Duodenal mucosa (tissue), 2 donors: ENCODE measurements at regions not wholly inside any gene's neighbourhood (a gene's known extent, or its start where the extent isn't known, plus 50 kb on each side); places are given as distances from the start of the nearest gene placed in this dataset.
"Not testable (repeated sequence)": the region's sequence is repeated elsewhere in the genome, so short reads cannot be mapped to it uniquely, and the experiment has no call there.

Experiments
- H3K27ac ChIP-seq: one replicate; pipeline ENCODE4 v1.7.0; 2013; ENCODE audit warnings: low read depth, low read length
- H3K27me3 ChIP-seq, 2 donors: one replicate each; pipeline ENCODE4 v1.7.0; 2013; ENCODE audit warnings: low read length in 2 of 2, control low read depth in 1 of 2; ENCODE audit not compliant: insufficient read depth in 2 of 2, control insufficient read depth in 1 of 2
- H3K36me3 ChIP-seq, 2 donors: one replicate each; pipeline ENCODE4 v1.7.0; 2013; ENCODE audit warnings: low read length in 2 of 2, control low read depth in 1 of 2; ENCODE audit not compliant: insufficient read depth in 2 of 2, control insufficient read depth in 1 of 2
- H3K4me1 ChIP-seq, 2 donors: one replicate each; pipeline ENCODE4 v1.7.0; 2013; ENCODE audit warnings: low read length in 2 of 2, control low read depth in 1 of 2; ENCODE audit not compliant: insufficient read depth in 2 of 2, control insufficient read depth in 1 of 2
- H3K4me3 ChIP-seq, 2 donors: one replicate each; pipeline ENCODE4 v1.7.0; 2013; ENCODE audit warnings: low read length in 2 of 2, low read depth in 1 of 2
- H3K9ac ChIP-seq, 2 donors: one replicate each; pipeline ENCODE4 v1.7.0; 2013; ENCODE audit warnings: low read length in 2 of 2, low read depth in 1 of 2
- H3K9me3 ChIP-seq, 2 donors: one replicate each; pipeline ENCODE4 v1.7.0; 2013; ENCODE audit warnings: low read length in 2 of 2, control low read depth in 1 of 2; ENCODE audit not compliant: control insufficient read depth in 1 of 2

DNA sequence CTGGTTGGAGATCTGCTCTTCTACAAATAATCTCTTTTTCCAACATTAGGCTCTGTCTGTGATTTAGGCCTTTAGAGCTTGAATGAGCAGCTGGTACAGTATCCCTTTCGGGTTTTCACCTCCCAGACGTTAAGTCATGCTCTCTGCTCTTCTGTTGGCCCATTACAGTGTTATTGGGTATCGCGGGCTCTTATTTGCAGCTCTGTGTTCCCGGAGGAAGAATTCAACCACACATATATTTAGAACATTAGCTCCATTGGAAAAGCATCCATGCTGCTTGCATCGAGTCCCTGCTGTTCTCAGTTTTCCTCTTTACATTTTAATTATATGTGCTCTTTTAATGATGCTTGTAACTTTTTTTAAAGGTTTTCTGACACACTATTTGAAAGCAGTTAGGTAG is 278.0 kb upstream of the ADCY2 start:
- Histone ChIP-seq H3K36me3 (no peaks in the 10 kb centered on the region), H3K27me3 (no peaks in the 10 kb centered on the region), H3K27ac (no peak overlapping the region), H3K4me3 (no peak overlapping the region), H3K4me1 (no peaks in the 10 kb centered on the region), H3K9ac (no peak overlapping the region), H3K9me3 (peaks cover 0 to 2% of the 10 kb centered on the region in 2 donors)

DNA sequence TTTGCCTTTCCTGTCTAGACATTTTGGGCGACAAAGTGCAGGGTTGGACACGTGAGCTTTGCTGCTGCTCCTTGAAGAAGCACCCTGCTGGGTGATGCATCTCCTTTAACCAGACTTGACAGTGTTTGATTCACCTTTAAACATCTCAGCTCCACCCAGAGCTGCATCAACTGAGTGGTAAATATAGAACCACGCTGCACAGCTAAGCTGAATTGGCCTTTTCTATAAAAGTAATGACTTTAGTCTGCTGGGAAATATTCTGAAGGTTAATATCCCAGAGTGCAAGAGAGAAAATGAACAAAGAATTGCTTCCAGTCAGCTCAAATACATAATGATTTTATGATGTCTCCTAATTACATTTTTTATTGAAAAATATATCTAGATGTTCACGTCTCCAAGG is 264.3 kb upstream of the ADCY2 start:
- Histone ChIP-seq H3K4me3 (no peak overlapping the region), H3K27ac (no peak overlapping the region), H3K27me3 (no peaks in the 10 kb centered on the region), H3K9me3 (no peaks in the 10 kb centered on the region), H3K4me1 (no peaks in the 10 kb centered on the region), H3K9ac (no peak overlapping the region), H3K36me3 (no peaks in the 10 kb centered on the region)

DNA sequence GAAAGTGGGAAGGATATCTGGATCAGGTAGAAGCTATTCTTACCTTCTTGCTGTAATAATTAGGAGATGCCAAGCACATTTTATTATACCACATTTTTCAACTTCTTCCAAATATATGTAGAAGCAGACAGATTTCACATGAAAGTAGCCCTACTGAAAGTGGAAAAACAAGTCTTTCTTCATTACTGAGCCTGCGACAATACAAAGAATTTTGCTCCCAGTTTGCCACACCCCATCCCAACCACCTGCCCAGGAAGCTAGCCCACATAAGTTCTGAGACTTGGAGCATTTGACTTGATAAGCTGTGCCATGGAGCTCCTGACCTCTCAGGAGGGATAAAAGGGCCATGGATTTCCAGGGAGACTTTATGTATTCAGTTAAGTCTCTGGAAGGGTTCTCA is 249.1 kb upstream of the ADCY2 start:
- Histone ChIP-seq H3K9ac (no peak overlapping the region), H3K27ac (no peak overlapping the region), H3K9me3 (no peaks in the 10 kb centered on the region), H3K36me3 (no peaks in the 10 kb centered on the region), H3K4me3 (no peak overlapping the region), H3K4me1 (peaks cover 0 to 3% of the 10 kb centered on the region in 2 donors), H3K27me3 (no peaks in the 10 kb centered on the region)

DNA sequence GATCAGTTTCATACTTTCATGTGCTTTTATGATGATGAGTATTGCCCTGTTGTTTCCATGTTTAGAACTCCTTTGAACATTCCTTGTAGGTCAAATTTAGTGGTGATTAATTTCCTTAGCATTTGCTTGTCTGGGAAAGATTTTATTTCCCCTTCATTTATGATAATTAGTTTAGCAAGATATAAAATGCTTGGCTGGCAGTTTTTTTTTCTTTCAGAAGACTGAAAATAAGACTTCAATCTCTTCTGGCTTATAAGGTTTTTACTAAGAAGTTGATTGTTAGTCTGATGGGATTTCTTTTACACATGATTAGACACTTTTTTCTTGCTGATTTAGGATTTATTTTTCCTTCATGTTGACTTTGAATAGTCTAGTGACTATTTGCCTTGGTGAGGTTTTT is 238.9 kb upstream of the ADCY2 start:
- Histone ChIP-seq H3K36me3 (no peaks in the 10 kb centered on the region), H3K27ac (no peak overlapping the region), H3K4me1 (no peaks in the 10 kb centered on the region), H3K4me3 (no peak overlapping the region), H3K9me3 (peaks cover 0 to 15% of the 10 kb centered on the region in 2 donors), H3K9ac (no peak overlapping the region), H3K27me3 (no peaks in the 10 kb centered on the region)

DNA sequence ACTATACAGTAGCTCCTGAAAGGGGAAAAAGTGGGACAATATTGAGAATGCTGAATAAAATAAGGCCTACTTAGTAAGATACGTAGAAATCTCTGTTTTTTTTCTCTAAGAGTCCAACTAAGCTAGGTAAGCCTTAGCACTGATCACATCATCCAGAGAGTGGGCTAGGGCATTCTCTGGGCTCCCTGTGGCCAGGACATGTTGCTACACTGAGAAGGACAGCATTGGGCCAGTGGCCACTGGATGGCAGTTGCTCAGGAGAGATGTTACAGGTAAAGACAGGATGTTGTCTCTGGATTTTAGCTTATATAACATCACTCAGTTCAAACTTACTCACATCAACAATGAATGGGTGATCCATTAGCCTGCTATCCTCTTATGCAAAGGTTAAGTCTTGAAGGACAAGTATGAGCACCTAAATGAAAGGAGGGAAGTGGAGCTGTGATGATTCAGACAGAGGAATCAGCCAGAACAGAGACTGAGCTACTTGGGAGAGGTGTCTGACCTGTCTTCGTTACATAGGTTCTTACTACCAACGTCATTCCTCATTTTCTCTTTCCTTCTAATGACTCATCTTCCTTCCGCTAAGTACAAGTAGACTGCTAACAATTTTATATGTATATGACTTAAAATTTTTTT is 226.6 kb upstream of the ADCY2 start:
- H3K27me3 ChIP-seq = no peaks in the 10 kb centered on the region
- H3K9me3 ChIP-seq = no peaks in the 10 kb centered on the region
- H3K4me3 ChIP-seq = no peak overlapping the region
- no peaks in the 10 kb centered on the region for H3K36me3 ChIP-seq
- H3K4me1 ChIP-seq = no peaks in the 10 kb centered on the region
- no peak overlapping the region for H3K27ac ChIP-seq
- no peak overlapping the region for H3K9ac ChIP-seq

DNA sequence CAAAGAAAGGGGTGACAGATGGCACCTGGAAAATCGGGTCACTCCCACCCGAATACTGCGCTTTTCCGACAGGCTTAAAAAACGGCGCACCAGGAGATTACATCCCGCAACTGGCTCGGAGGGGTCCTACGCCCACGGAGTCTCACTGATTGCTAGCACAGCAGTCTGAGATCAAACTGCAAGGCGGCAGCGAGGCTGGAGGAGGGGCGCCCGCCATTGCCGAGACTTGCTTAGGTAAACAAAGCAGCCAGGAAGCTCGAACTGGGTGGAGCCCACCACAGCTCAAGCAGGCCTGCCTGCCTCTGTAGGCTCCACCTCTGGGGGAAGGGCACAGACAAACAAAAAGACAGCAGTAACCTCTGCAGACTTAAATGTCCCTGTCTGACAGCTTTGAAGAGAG is 225.2 kb upstream of the ADCY2 start:
- H3K36me3 ChIP-seq, H3K27ac ChIP-seq, H3K9ac ChIP-seq, H3K9me3 ChIP-seq, H3K4me1 ChIP-seq, H3K27me3 ChIP-seq, H3K4me3 ChIP-seq: not testable (repeated sequence)

DNA sequence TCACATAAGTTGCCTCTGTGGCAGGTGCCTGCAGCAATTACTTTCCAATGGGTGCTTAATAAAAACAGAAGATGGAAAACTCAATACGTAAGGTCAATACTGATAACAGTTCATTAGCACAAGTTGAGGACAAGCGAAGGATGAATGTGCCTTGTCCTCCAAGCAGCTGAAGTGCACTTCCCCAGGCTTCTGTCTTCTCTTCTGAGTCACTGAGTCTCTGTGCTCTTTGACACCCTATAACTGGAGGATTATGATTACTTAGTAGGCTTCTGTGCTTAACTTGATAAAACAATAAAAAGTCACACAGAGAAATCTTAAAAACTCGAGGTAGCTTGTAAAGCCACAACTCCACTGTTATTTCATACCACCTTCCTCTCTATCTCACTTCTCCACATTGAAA is 216.6 kb upstream of the ADCY2 start:
- H3K4me1 ChIP-seq = peaks cover 0 to 27% of the 10 kb centered on the region in 2 donors
- H3K36me3 ChIP-seq = no peaks in the 10 kb centered on the region
- H3K27ac ChIP-seq = no peak overlapping the region
- no peak overlapping the region for H3K9ac ChIP-seq
- H3K27me3 ChIP-seq = no peaks in the 10 kb centered on the region
- no peaks in the 10 kb centered on the region for H3K9me3 ChIP-seq
- no peak overlapping the region for H3K4me3 ChIP-seq

DNA sequence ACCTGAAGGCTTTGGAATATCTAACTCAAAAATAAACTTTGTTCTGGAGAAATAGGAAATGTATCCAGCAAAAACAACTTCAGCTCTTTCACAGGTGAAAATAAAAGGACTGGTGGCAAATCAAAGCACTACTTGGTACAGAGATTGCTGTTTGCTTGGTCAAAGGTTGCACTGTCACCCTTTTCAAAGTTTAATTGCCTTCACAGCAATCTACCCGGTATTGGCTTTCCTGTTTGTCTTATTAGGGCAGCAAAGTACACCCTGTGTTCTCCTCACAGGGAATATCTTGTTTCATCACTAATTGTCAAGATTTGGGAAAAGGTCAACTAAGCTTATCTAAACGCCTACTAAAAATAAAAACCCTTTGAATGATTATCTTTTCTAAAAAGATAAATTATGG is 214.1 kb upstream of the ADCY2 start:
- no peaks in the 10 kb centered on the region for H3K36me3 ChIP-seq
- H3K4me1 ChIP-seq = peaks cover 0 to 27% of the 10 kb centered on the region in 2 donors
- H3K4me3 ChIP-seq = no peak overlapping the region
- no peaks in the 10 kb centered on the region for H3K27me3 ChIP-seq
- no peak overlapping the region for H3K9ac ChIP-seq
- no peak overlapping the region for H3K27ac ChIP-seq
- no peaks in the 10 kb centered on the region for H3K9me3 ChIP-seq

DNA sequence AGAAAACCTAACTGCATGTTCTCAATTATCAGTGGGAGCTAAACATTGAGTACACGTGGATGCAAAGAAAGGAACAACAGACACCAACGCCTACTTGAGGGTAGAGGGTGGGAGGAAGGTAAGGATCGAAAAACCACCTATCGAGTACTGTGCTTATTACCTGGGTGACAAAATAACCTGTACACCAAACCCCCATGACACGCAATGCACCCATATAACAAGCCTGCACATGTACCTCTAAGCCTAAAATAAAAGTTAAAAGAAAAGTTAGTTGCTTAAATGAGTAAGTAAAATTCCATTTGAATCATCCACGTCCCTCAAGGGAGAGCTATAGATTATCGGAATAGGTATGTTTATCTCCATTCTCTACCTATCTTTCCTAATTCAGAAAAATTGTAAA is 210.2 kb upstream of the ADCY2 start:
- H3K36me3 ChIP-seq = no peaks in the 10 kb centered on the region
- H3K9ac ChIP-seq = no peak overlapping the region
- H3K27me3 ChIP-seq = no peaks in the 10 kb centered on the region
- no peak overlapping the region for H3K27ac ChIP-seq
- peaks cover 0 to 14% of the 10 kb centered on the region in 2 donors for H3K4me1 ChIP-seq
- H3K4me3 ChIP-seq = no peak overlapping the region
- H3K9me3 ChIP-seq = no peaks in the 10 kb centered on the region

DNA sequence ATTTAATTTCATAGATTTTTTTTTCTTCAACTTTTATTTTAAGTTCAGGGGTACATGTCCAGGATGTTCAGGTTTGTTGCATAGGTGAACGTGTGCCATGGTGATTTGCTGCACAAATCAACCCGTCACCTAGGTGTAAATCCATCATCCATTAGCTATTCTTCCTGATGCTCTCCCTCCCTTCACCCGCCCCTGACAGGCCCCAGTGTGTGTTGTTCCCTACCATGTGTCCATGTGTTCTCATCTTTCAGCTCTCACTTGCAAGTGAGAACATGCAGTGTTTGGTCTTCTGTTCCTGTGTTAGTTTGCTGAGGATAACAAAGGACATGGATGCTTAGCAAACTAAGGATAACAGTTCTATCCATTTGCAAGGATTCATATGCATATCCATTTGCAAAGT is 209.1 kb upstream of the ADCY2 start:
- H3K9me3 ChIP-seq = no peaks in the 10 kb centered on the region
- no peak overlapping the region for H3K27ac ChIP-seq
- H3K9ac ChIP-seq = no peak overlapping the region
- no peak overlapping the region for H3K4me3 ChIP-seq
- H3K36me3 ChIP-seq = no peaks in the 10 kb centered on the region
- peaks cover 0 to 5% of the 10 kb centered on the region in 2 donors for H3K4me1 ChIP-seq
- no peaks in the 10 kb centered on the region for H3K27me3 ChIP-seq
